ENCODE measurements at regions not wholly inside any gene's neighbourhood (a gene's known extent, or its start where the extent isn't known, plus 50 kb on each side); places are given as distances from the start of the nearest gene placed in this dataset.
"Not testable (repeated sequence)": the region's sequence is repeated elsewhere in the genome, so short reads cannot be mapped to it uniquely, and the experiment has no call there.

- Histone ChIP-seq H3K4me3 (replicated peaks in 1 of 3; ENCODE audit: insufficient read depth in 1 of 3, low read depth in 2 of 3, low read length in 3 of 3) (no peak overlapping the region), H3K79me2 (ENCODE audit: insufficient read depth, low read length) (no peaks in the 10 kb centered on the region), H3K4me1 (ENCODE audit: insufficient read depth, low read length) (no peaks in the 10 kb centered on the region), H3K27ac (ENCODE audit: extremely low read length, insufficient read depth, low read length) (no peak overlapping the region), H2AFZ (ENCODE audit: low read length) (no peak overlapping the region), H3K4me2 (ENCODE audit: low read depth, low read length) (no peak overlapping the region), H3K9ac (ENCODE audit: insufficient read depth, low read depth, low read length) (no peak overlapping the region), H4K20me1 (ENCODE audit: insufficient read depth, low read length) (no peaks in the 10 kb centered on the region), H3K36me3 (replicated peaks in 1 of 2; ENCODE audit: control insufficient read depth in 1 of 2, insufficient read depth in 2 of 2, low read length in 2 of 2) (no peaks in the 10 kb centered on the region), H3K9me3 (ENCODE audit: low read length) (peaks cover 45% of the 10 kb centered on the region), H3K27me3 (ENCODE audit: control insufficient read depth in 1 of 2, insufficient read depth in 2 of 2, low read length in 2 of 2) (no peaks in the 10 kb centered on the region)
- WGBS (ENCODE audit: low lambda C conversion rate): 6% methylated on average over 2 of the region's 2 CpGs
- no peak for TF ChIP-seq SIN3B (IDR thresholded peaks at IDR 0.05; ENCODE audit: low read length)
- TF ChIP-seq MEIS1 (CRISPR knock-in tag; IDR thresholded peaks at IDR 0.05; ENCODE audit: borderline replicate concordance): no peak
- no peak for TF ChIP-seq RXRA (CRISPR knock-in tag; IDR thresholded peaks at IDR 0.05)
- TF ChIP-seq ETV5 (CRISPR knock-in tag; IDR thresholded peaks at IDR 0.05; ENCODE audit: borderline replicate concordance): no peak
- no peak for TF ChIP-seq ZFP37 (CRISPR knock-in tag; IDR thresholded peaks at IDR 0.05; ENCODE audit: borderline replicate concordance)
- TF ChIP-seq ZNF652 (CRISPR knock-in tag; IDR thresholded peaks at IDR 0.05; ENCODE audit: borderline replicate concordance, low read depth): no peak
- TF ChIP-seq ZNF605 (CRISPR knock-in tag; IDR thresholded peaks at IDR 0.05): no peak
- TF ChIP-seq RAD21 (CRISPR knock-in tag; IDR thresholded peaks at IDR 0.05): no peak
- TF ChIP-seq PAWR (CRISPR knock-in tag; IDR thresholded peaks at IDR 0.05; ENCODE audit: borderline replicate concordance): no peak
- no peak for TF ChIP-seq MAZ (IDR thresholded peaks at IDR 0.05; ENCODE audit: borderline replicate concordance, low read depth, low read length)
- TF ChIP-seq MAZ (CRISPR knock-in tag; IDR thresholded peaks at IDR 0.05; ENCODE audit: low read depth): no peak
- no peak for TF ChIP-seq SRSF4 (IDR thresholded peaks at IDR 0.05; ENCODE audit: low read depth, low read length, poor library complexity, severe bottlenecking)
- TF ChIP-seq RFX1 (IDR thresholded peaks at IDR 0.05): no peak
- TF ChIP-seq AHDC1 (CRISPR knock-in tag; IDR thresholded peaks at IDR 0.05; ENCODE audit: borderline replicate concordance): no peak
- TF ChIP-seq ZNF737 (CRISPR knock-in tag; IDR thresholded peaks at IDR 0.05; ENCODE audit: borderline replicate concordance): no peak
- CTCF ChIA-PET (ENCODE audit: low intra/inter-chr PET ratio, low total read pairs): no interaction called here
- ATAC-seq: no peak
- POLR2A ChIA-PET: no interaction called here
- BruUV-seq (replicated peaks): no TSS peak
- intact Hi-C loops (cut with micrococcal nuclease; ENCODE audit: unreplicated experiment): no loop called here
- DNase-seq (ENCODE audit: low spot score): no peak
- no peak for FAIRE-seq
- in situ Hi-C loops (cut with HindIII; ENCODE audit: extremely low pct_ligation_motif_present, low pct_unique_long_range_greater_than_20kb): no loop called here
These were observed 131.8 kb upstream of the TMLHE start for GRCh38 chrX:155744534-155744933.

DNA sequence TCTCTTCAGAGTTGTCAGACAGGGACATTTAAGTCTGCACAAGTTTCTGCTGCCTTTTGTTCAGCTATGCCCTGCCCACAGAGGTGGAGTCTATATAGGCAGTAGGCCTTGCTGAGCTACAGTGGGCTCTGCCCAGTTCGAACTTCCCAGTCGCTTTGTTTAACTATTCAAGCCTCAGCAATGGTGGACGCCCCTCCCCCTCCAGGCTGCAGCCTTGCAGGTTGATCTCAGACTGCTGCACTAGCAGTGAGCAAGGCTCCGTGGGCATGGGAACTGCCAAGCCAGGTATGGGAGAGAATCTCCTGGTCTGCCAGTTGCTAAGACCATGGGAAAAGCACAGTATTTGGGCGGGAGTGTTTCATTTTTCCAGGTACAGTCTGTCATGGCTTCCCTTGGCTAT lies 115.6 kb upstream of the TMLHE start:
- BruUV-seq (replicated peaks); H3K36me3 ChIP-seq (replicated peaks in 1 of 2; ENCODE audit: control insufficient read depth in 1 of 2, insufficient read depth in 2 of 2, low read length in 2 of 2); H3K27me3 ChIP-seq (ENCODE audit: control insufficient read depth in 1 of 2, insufficient read depth in 2 of 2, low read length in 2 of 2); H3K27ac ChIP-seq (ENCODE audit: extremely low read length, insufficient read depth, low read length); intact Hi-C loops (cut with micrococcal nuclease; ENCODE audit: unreplicated experiment); H3K4me2 ChIP-seq (ENCODE audit: low read depth, low read length); FAIRE-seq; CTCF ChIA-PET (ENCODE audit: low intra/inter-chr PET ratio, low total read pairs); H3K9ac ChIP-seq (ENCODE audit: insufficient read depth, low read depth, low read length); H2AFZ ChIP-seq (ENCODE audit: low read length); H3K4me3 ChIP-seq (replicated peaks in 1 of 3; ENCODE audit: insufficient read depth in 1 of 3, low read depth in 2 of 3, low read length in 3 of 3); in situ Hi-C loops (cut with HindIII; ENCODE audit: extremely low pct_ligation_motif_present, low pct_unique_long_range_greater_than_20kb); ATAC-seq; DNase-seq (ENCODE audit: low spot score); POLR2A ChIA-PET; H3K79me2 ChIP-seq (ENCODE audit: insufficient read depth, low read length); H3K4me1 ChIP-seq (ENCODE audit: insufficient read depth, low read length); H4K20me1 ChIP-seq (ENCODE audit: insufficient read depth, low read length): not testable (repeated sequence)
- peaks cover 24% of the 10 kb centered on the region for H3K9me3 ChIP-seq (ENCODE audit: low read length)
- 0% methylated on average over 1 of the region's 5 CpGs for WGBS (ENCODE audit: low lambda C conversion rate)
